Stimulated activated CD4-positive, alpha-beta T cell treated with anti-CD3 and anti-CD28 coated beads, Interleukin-4, amount 100 ng/mL, for 4 hours (primary cell): ENCODE measurements at regions not wholly inside any gene's neighbourhood (a gene's known extent, or its start where the extent isn't known, plus 50 kb on each side); places are given as distances from the start of the nearest gene placed in this dataset.
"Not testable (repeated sequence)": the region's sequence is repeated elsewhere in the genome, so short reads cannot be mapped to it uniquely, and the experiment has no call there.

Experiments
- DNase-seq, 2 experiments: peaks; one replicate each; pipeline ENCODE4 v3.0.0-alpha.2; 2020

- DNase-seq = no peak
These were observed 491.8 kb downstream of the PCNX1 start for GRCh38 chr14:71399057-71399487.

- no peak for DNase-seq
These were observed 493.6 kb downstream of the PCNX1 start for GRCh38 chr14:71400871-71401321.

- not testable (repeated sequence) for DNase-seq
These were observed 495.2 kb downstream of the PCNX1 start for GRCh38 chr14:71402415-71402814.

- peak in 1 of 2 experiments; percentile 18 for DNase-seq
These were observed 496.4 kb downstream of the PCNX1 start for GRCh38 chr14:71403656-71404055.

- DNase-seq = no peak
These were observed 498.4 kb downstream of the PCNX1 start for GRCh38 chr14:71405676-71406075.

GRCh38 chr14:71408362-71409030, 501.2 kb downstream of the PCNX1 start:
- DNase-seq = no peak

GRCh38 chr14:71410578-71411284, 503.5 kb downstream of the PCNX1 start:
- DNase-seq = no peak

- no peak for DNase-seq
These were observed 504.0 kb downstream of the PCNX1 start for GRCh38 chr14:71411285-71411595.

GRCh38 chr14:71411738-71412137, 504.5 kb downstream of the PCNX1 start:
- DNase-seq = no peak

- no peak for DNase-seq
These were observed 507.6 kb downstream of the PCNX1 start for GRCh38 chr14:71414631-71415403.

GRCh38 chr14:71415404-71415690, 508.1 kb downstream of the PCNX1 start:
- no peak for DNase-seq

- no peak for DNase-seq
These were observed 509.1 kb downstream of the PCNX1 start for GRCh38 chr14:71416392-71416791.

GRCh38 chr14:71418532-71419245, 511.4 kb downstream of the PCNX1 start:
- DNase-seq = no peak

- no peak for DNase-seq
These were observed 508.7 kb upstream of the RGS6 start for GRCh38 chr14:71423481-71423880.

GRCh38 chr14:71424941-71425340, 507.3 kb upstream of the RGS6 start:
- no peak for DNase-seq

GRCh38 chr14:71426001-71426400, 506.2 kb upstream of the RGS6 start:
- DNase-seq = no peak

- DNase-seq = no peak
These were observed 502.3 kb upstream of the RGS6 start for GRCh38 chr14:71429902-71430301.

GRCh38 chr14:71430321-71430677, 501.9 kb upstream of the RGS6 start:
- no peak for DNase-seq

- DNase-seq = no peak
These were observed 501.4 kb upstream of the RGS6 start for GRCh38 chr14:71430678-71431376.

- DNase-seq = no peak
These were observed 499.7 kb upstream of the RGS6 start for GRCh38 chr14:71432334-71433110.

- no peak for DNase-seq
These were observed 498.9 kb upstream of the RGS6 start for GRCh38 chr14:71433303-71433702.

GRCh38 chr14:71435641-71436040, 496.6 kb upstream of the RGS6 start:
- DNase-seq = not testable (repeated sequence)
